ENCODE measurements at regions not wholly inside any gene's neighbourhood (a gene's known extent, or its start where the extent isn't known, plus 50 kb on each side); places are given as distances from the start of the nearest gene placed in this dataset.
"Not testable (repeated sequence)": the region's sequence is repeated elsewhere in the genome, so short reads cannot be mapped to it uniquely, and the experiment has no call there.

GRCh38 chr6:141916682-141917505 lies 215.8 kb upstream of the GJE1 start:
- TF ChIP-seq CTCF (IDR thresholded peaks at IDR 0.05; ENCODE audit: insufficient read depth, low read length, poor library complexity, severe bottlenecking); EZH2phosphoT487 (conservative IDR thresholded peaks at IDR 0.05; ENCODE audit: low read length): not testable (repeated sequence)
